GM18867 (cell line): ENCODE measurements at regions not wholly inside any gene's neighbourhood (a gene's known extent, or its start where the extent isn't known, plus 50 kb on each side); places are given as distances from the start of the nearest gene placed in this dataset.

Source experiments
- ATAC-seq: cut with Tn5 transposase; IDR thresholded peaks from one replicate; pipeline ENCODE4 v1.9.1; 2021; ENCODE audit warnings: mild to moderate bottlenecking, moderate library complexity; ENCODE audit not compliant: unreplicated experiment

GRCh38 chr20:17093782-17094181 lies 133.1 kb upstream of the PCSK2 start:
- no peak for ATAC-seq

GRCh38 chr20:17097603-17098002 lies 129.2 kb upstream of the PCSK2 start:
- no peak for ATAC-seq

- ATAC-seq, result no peak
These were observed 126.3 kb upstream of the PCSK2 start for GRCh38 chr20:17100506-17100905.

- ATAC-seq, result no peak
These were observed 119.7 kb upstream of the PCSK2 start for GRCh38 chr20:17107127-17107526.

GRCh38 chr20:17108896-17109295 lies 117.9 kb upstream of the PCSK2 start:
- no peak for ATAC-seq

GRCh38 chr20:17109307-17109706 lies 117.5 kb upstream of the PCSK2 start:
- no peak for ATAC-seq

GRCh38 chr20:17128206-17128605 lies 98.6 kb upstream of the PCSK2 start:
- ATAC-seq, result no peak

GRCh38 chr20:17129089-17129488 lies 97.8 kb upstream of the PCSK2 start:
- ATAC-seq, result no peak

GRCh38 chr20:17137692-17138091 lies 89.1 kb upstream of the PCSK2 start:
- ATAC-seq, result no peak

GRCh38 chr20:17138237-17138636 lies 88.6 kb upstream of the PCSK2 start:
- ATAC-seq, result no peak

GRCh38 chr20:17140894-17141293 lies 85.9 kb upstream of the PCSK2 start:
- ATAC-seq, result no peak

GRCh38 chr20:17141568-17141967 lies 85.3 kb upstream of the PCSK2 start:
- no peak for ATAC-seq

- ATAC-seq, result no peak
These were observed 84.2 kb upstream of the PCSK2 start for GRCh38 chr20:17142666-17143065.

GRCh38 chr20:17150858-17151257 lies 76.0 kb upstream of the PCSK2 start:
- ATAC-seq, result no peak

- ATAC-seq, result no peak
These were observed 71.4 kb upstream of the PCSK2 start for GRCh38 chr20:17155401-17155800.

- ATAC-seq, result no peak
These were observed 68.1 kb upstream of the PCSK2 start for GRCh38 chr20:17158701-17159100.

GRCh38 chr20:17161673-17162481 lies 65.0 kb upstream of the PCSK2 start:
- ATAC-seq, result no peak

- ATAC-seq, result no peak
These were observed 58.7 kb upstream of the PCSK2 start for GRCh38 chr20:17168026-17168612.

GRCh38 chr20:17169585-17170136 lies 57.2 kb upstream of the PCSK2 start:
- no peak for ATAC-seq

GRCh38 chr20:17171746-17172280 lies 55.0 kb upstream of the PCSK2 start:
- ATAC-seq, result no peak

GRCh38 chr20:17172836-17173516 lies 53.9 kb upstream of the PCSK2 start:
- no peak for ATAC-seq
